OCI-LY1 (cell line): ENCODE measurements at regions not wholly inside any gene's neighbourhood (a gene's known extent, or its start where the extent isn't known, plus 50 kb on each side); places are given as distances from the start of the nearest gene placed in this dataset.

Source experiments
- CTCF ChIP-seq: fragments of 200-600 bp; sonication (generic), shearing (Covaris generic); IDR thresholded peaks from 2 replicates; pipeline ENCODE4 v1.5.1; 2017; ENCODE audit warnings: mild to moderate bottlenecking, antibody characterized with exemption, low read length, moderate library complexity, mixed read lengths
- EZH2 ChIP-seq: fragments of 200-600 bp; sonication (generic), shearing (Covaris generic); IDR thresholded peaks from 2 replicates; pipeline ENCODE4 v1.8.0; 2017; ENCODE audit warnings: borderline replicate concordance, mixed run types, mild to moderate bottlenecking, antibody characterized with exemption, low read length, moderate library complexity, mixed read lengths

DNA sequence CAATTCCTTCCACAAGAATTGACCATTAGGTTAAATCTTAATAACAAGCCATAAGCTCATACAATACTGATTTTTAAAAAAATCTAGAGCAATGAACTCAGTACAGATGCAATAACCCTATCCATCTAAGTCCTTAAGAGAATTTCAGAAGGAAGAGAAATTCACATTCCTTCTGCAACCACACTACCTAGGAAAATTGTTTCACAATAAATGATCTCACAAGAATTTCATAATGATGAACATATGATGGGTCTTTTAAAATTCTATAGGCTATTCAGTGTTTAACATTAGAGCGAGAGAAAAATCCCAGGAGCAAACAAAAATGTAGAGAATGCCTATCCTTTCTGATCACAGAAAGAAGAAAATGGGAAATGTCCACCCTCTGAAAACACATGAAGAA, 70.0 kb upstream of the MAGI2 start:
- TF ChIP-seq CTCF (no peak), EZH2 (no peak)
